Psoas muscle (tissue), 7 donors: ENCODE measurements at regions not wholly inside any gene's neighbourhood (a gene's known extent, or its start where the extent isn't known, plus 50 kb on each side); places are given as distances from the start of the nearest gene placed in this dataset.

Experiments used
- ATAC-seq, 4 donors: fragments of 200-7000 bp; cut with Tn5 transposase; one replicate each; pipeline ENCODE4 v1.9.1; 2020; ENCODE audit warnings: moderate library complexity in 3 of 4, mild to moderate bottlenecking in 2 of 4
- DNase-seq, 2 donors: peaks; one replicate each; pipeline ENCODE4 v3.0.0-alpha.2; 2020
- H3K27ac ChIP-seq: fragments of 200-600 bp; one replicate; pipeline ENCODE4 v1.8.0; 2022
- H3K27me3 ChIP-seq, 3 donors: fragments of 200-600 bp in 1 of 3; one replicate each; pipeline versions ENCODE4 v1.6.1 to v1.8.0; 2013 to 2022; ENCODE audit warnings: low read length in 2 of 3, mild to moderate bottlenecking in 2 of 3, moderate library complexity in 1 of 3; ENCODE audit not compliant: insufficient read depth in 3 of 3
- H3K36me3 ChIP-seq, 2 donors: fragments of 200-600 bp in 1 of 2; one replicate each; pipeline versions ENCODE4 v1.6.1 to v1.8.0; 2013 to 2022; ENCODE audit warnings: low read depth in 1 of 2, mild to moderate bottlenecking in 1 of 2, moderate library complexity in 1 of 2; ENCODE audit not compliant: insufficient read depth in 1 of 2
- H3K4me1 ChIP-seq: fragments of 200-600 bp; one replicate; pipeline ENCODE4 v1.8.0; 2022
- H3K4me3 ChIP-seq: fragments of 200-600 bp; one replicate; pipeline ENCODE4 v1.8.0; 2022; ENCODE audit warnings: mild to moderate bottlenecking
- H3K9me3 ChIP-seq: fragments of 200-600 bp; one replicate; pipeline ENCODE4 v1.8.0; 2022
- CTCF ChIP-seq: fragments of 200-600 bp; IDR thresholded peaks from one replicate; pipeline ENCODE4 v1.8.0; 2022; ENCODE audit warnings: antibody characterized with exemption
- WGBS, 3 donors: extraction: QIAGEN DNeasy Blood & Tissue Kit; methylation state at CpG; one replicate each; pipeline versions ENCODE4 v1.1.6 to v1.1.7; 2013; 5-methylcytosine and 5-hydroxymethylcytosine counted together
- intact Hi-C, 2 donors: fragments of 100-400 bp; cut with DNase I; formaldehyde crosslinking; loops; one replicate each; pipeline versions ENCODE4 v1.11.0 to v1.14.2; 2022
- donor health status: healthy with polysubstance abuse.
- donor health status: DM: no; HTN: no; CAD: no; lungs with moderate emphysema.
- donor health status: Bipolar disorder and iron deficiency.
- donor health status: healthy.
- donor health status: DM: yes; HTN: yes; CAD: no.
- donor health status: DM: no; HTN: no; CAD: no.
- donor health status: DM: yes; HTN: yes; CAD: no.

- intact Hi-C loops = no loop called here
- H3K36me3 ChIP-seq = no peaks in the 10 kb centered on the region
- ATAC-seq = no peak
- no peaks in the 10 kb centered on the region for H3K9me3 ChIP-seq
- no peak overlapping the region for H3K27ac ChIP-seq
- H3K27me3 ChIP-seq = no peaks in the 10 kb centered on the region
- no peaks in the 10 kb centered on the region for H3K4me1 ChIP-seq
- H3K4me3 ChIP-seq = no peak overlapping the region
- TF ChIP-seq CTCF = no peak
- no peak for DNase-seq
- 82 to 86% (median 86%) methylated on average over 2 of the region's 2 CpGs for WGBS, 3 donors
Observed at GRCh38 chr10:3901370-3901769, 116.4 kb upstream of the KLF6 start.

GRCh38 chr10:3900391-3900790 is 115.4 kb upstream of the KLF6 start:
- no peak overlapping the region for H3K27ac ChIP-seq
- ATAC-seq (no peak), DNase-seq (no peak)
- intact Hi-C loops = no loop called here
- no peaks in the 10 kb centered on the region for H3K27me3 ChIP-seq
- H3K4me1 ChIP-seq = no peaks in the 10 kb centered on the region
- no peaks in the 10 kb centered on the region for H3K9me3 ChIP-seq
- no peak for TF ChIP-seq CTCF
- H3K4me3 ChIP-seq = no peak overlapping the region
- no peaks in the 10 kb centered on the region for H3K36me3 ChIP-seq
- 99 to 100% (median 99%) methylated on average over 2 of the region's 2 CpGs for WGBS, 3 donors

DNA sequence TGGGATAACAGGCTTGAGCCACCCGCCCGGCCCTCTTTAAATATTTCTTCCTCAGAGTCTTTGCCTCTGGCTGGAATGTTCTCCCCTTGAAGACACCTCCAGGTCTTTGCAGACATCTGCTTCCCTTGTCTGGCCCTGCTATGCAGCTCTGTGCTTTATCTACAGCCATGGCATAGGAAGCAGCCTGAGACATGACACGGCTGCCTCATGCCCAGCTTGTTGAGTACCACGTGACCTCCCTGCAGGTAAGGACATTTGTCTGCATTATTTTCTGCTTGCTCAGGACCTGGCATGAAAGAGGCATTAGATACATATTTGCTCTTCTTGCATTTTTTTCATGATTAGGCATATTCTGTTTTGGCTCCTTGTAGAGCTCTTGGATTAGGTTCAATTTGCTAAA is 113.8 kb upstream of the KLF6 start:
- no peaks in the 10 kb centered on the region for H3K36me3 ChIP-seq
- no peak overlapping the region for H3K4me3 ChIP-seq
- DNase-seq (no peak), ATAC-seq (no peak)
- H3K27ac ChIP-seq = no peak overlapping the region
- H3K27me3 ChIP-seq = no peaks in the 10 kb centered on the region
- H3K9me3 ChIP-seq = no peaks in the 10 kb centered on the region
- 84 to 91% (median 89%) methylated on average over 4 of the region's 4 CpGs for WGBS, 3 donors
- no peak for TF ChIP-seq CTCF
- no peaks in the 10 kb centered on the region for H3K4me1 ChIP-seq
- intact Hi-C loops = no loop called here

- no peak for TF ChIP-seq CTCF
- intact Hi-C loops = no loop called here
- H3K4me3 ChIP-seq = no peak overlapping the region
- no peaks in the 10 kb centered on the region for H3K4me1 ChIP-seq
- H3K36me3 ChIP-seq = no peaks in the 10 kb centered on the region
- DNase-seq (no peak), ATAC-seq (no peak)
- H3K27ac ChIP-seq = no peak overlapping the region
- WGBS, 3 donors = 81 to 87% (median 81%) methylated on average over 6 of the region's 6 CpGs
- H3K27me3 ChIP-seq = no peaks in the 10 kb centered on the region
- H3K9me3 ChIP-seq = no peaks in the 10 kb centered on the region
Observed at GRCh38 chr10:3897156-3897555, 112.1 kb upstream of the KLF6 start.

DNA sequence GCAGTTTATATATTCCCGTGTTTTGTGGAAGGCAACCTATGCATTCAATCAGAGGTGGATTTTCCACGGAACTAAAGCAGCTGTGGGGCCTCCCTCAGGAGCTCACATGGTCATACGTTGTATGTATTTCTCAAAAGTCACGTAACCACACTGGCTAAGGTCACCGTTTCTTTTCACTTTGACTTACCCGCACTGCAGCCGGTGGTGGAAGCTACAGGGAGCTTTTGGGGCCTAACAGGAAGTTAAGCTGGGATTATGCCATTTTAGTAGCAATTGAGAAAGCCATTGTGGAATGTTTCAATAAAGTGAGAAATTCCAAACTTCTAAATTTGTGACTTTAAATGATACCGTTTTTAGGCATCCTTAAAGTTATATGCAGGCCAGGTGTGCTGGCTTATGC is 111.2 kb upstream of the KLF6 start:
- TF ChIP-seq CTCF = no peak
- Histone ChIP-seq H3K4me1 (no peaks in the 10 kb centered on the region), H3K4me3 (no peak overlapping the region), H3K27me3 (no peaks in the 10 kb centered on the region), H3K36me3 (no peaks in the 10 kb centered on the region), H3K9me3 (no peaks in the 10 kb centered on the region), H3K27ac (no peak overlapping the region)
- no peak for DNase-seq
- 86 to 92% (median 89%) methylated on average over 8 of the region's 8 CpGs for WGBS, 3 donors
- intact Hi-C loops = no loop called here
- no peak for ATAC-seq
